ENCODE measurements at regions not wholly inside any gene's neighbourhood (a gene's known extent, or its start where the extent isn't known, plus 50 kb on each side); places are given as distances from the start of the nearest gene placed in this dataset.
A peak's percentile ranks its signal among the peaks of the same experiment; 100 is the strongest.

DNA sequence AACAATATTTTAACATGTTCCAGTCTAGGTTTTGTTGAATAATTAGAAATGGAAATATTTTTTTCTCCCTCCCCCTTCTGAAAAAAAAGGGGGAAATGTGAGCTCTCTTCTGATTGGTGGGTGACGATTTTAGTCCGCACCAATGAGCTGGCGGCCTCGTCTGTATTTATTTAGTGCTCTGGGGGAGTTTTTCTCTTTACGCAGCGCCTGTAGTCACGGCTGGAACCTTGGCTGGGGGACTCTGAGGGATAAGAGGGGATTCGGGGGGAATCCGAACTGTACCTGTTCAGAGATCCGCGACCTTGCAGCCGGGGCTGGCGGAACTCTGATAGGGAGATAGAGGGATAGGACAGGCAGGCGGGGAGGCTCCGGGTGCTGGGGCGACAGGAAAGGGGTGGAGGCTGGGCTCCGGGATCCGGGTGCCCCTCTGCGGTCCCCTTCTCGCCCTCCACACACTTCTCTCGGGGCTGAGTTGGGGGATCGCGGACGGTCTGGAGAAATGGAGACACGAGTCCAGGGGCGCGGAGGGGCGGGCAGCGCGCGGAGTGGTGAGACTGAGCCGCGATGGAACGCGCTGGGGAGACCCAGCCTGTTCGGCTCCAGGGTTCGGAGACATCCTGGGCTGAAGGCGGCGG, 99.7 kb upstream of the HSD17B12 start:
- TF ChIP-seq FOXP2 (optimal IDR thresholded peaks at IDR 0.05; ENCODE audit: borderline replicate concordance, extremely low read depth, extremely low read length, insufficient read depth) = no peak
- no peak for TF ChIP-seq REST (IDR thresholded peaks at IDR 0.05; ENCODE audit: insufficient read depth in 1 of 2, low read depth in 2 of 2, low read length in 2 of 2)
- TF ChIP-seq TAF1 (IDR thresholded peaks at IDR 0.05; ENCODE audit: borderline replicate concordance, insufficient read depth, low read length) = no peak
- no peak for TF ChIP-seq SIN3A (IDR thresholded peaks at IDR 0.05; ENCODE audit: borderline replicate concordance, insufficient read depth, low read length)
- peak; percentile 58; the same call in 1 of the 2 replicates for TF ChIP-seq POLR2AphosphoS5 (IDR thresholded peaks at IDR 0.05; ENCODE audit: low read depth, low read length)

DNA sequence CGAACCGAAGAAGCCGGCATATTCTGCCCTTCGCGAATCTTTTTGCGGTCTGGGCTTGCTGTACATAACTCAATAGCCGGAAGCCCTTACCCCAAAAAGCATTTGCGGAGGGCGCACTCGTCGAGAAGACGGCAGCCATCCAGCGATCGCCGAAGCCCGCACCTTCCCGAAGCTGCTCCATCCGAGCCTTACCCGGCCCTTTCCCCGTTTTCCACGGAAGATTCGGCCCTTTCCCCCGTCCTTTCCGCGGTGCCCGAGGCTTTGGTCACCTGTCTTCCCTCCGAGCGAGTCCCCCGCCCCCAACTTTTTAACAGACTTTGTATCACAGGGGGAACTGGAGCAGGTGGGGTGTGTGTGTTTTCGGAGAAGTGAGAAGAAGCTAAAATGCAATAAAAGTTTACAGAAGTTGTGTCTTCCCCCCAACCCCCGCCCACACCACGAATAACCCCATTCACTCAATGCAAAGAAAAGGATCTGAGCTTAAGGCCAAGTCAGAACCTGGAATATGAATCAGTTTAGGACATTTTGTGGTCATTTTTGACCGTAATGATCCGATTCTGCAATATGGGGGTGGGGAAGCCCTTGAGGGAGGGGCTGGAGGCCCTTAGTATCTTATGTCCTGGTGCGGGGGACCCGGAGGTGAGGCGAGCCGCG, 99.0 kb upstream of the HSD17B12 start:
- TF ChIP-seq FOXP2 (optimal IDR thresholded peaks at IDR 0.05; ENCODE audit: borderline replicate concordance, extremely low read depth, extremely low read length, insufficient read depth) (no peak), TAF1 (IDR thresholded peaks at IDR 0.05; ENCODE audit: borderline replicate concordance, insufficient read depth, low read length) (no peak), POLR2AphosphoS5 (IDR thresholded peaks at IDR 0.05; ENCODE audit: low read depth, low read length) (no peak), REST (IDR thresholded peaks at IDR 0.05; ENCODE audit: insufficient read depth in 1 of 2, low read depth in 2 of 2, low read length in 2 of 2) (no peak), SIN3A (IDR thresholded peaks at IDR 0.05; ENCODE audit: borderline replicate concordance, insufficient read depth, low read length) (no peak)

DNA sequence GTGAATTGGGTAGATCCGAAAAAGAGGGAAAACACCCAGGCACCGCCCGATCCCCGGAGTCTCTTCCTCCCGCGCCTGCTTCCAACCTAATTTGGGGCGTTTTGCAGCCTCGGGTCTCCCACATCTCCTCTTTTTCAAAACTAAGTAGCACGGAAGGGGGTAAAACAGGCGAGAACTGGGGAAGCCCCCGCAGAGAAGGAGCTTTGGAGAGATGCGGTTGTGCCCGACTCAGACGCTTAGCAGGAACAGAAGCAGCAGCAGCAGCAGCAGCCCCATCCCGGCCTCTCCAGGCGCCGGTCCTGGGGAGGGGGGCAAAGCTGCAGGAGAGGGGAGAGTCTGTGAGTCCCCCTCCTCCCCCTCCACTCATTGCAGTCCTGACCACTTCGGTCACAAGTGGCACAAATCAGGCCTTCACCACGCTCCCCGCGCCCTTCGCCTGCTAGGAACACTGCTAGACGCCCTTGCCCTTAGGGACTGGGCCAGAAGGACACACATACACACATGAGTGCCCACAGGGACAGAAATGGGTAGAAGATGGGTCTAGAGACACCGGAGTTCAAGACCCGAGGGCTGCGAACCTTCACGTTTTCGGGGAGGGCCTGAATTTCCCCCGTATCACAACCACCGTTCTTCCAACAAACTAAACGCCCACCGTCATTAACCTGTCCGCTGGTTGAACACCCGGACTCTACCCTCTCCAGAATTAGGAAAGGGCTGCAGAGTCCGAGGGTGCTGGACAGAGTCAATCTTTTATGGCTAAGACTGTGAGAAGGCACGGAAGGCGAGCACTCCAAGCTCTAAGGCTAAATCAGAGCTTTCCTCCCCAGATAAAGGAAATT, 98.3 kb upstream of the HSD17B12 start:
- TF ChIP-seq SIN3A (IDR thresholded peaks at IDR 0.05; ENCODE audit: borderline replicate concordance, insufficient read depth, low read length) (no peak), POLR2AphosphoS5 (IDR thresholded peaks at IDR 0.05; ENCODE audit: low read depth, low read length) (no peak), TAF1 (IDR thresholded peaks at IDR 0.05; ENCODE audit: borderline replicate concordance, insufficient read depth, low read length) (no peak), REST (IDR thresholded peaks at IDR 0.05; ENCODE audit: insufficient read depth in 1 of 2, low read depth in 2 of 2, low read length in 2 of 2) (peak in 1 of 2 experiments; percentile 44; a peak in 1 of 4 replicates), FOXP2 (optimal IDR thresholded peaks at IDR 0.05; ENCODE audit: borderline replicate concordance, extremely low read depth, extremely low read length, insufficient read depth) (no peak)

- TF ChIP-seq REST (IDR thresholded peaks at IDR 0.05; ENCODE audit: insufficient read depth in 1 of 2, low read depth in 2 of 2, low read length in 2 of 2) = no peak
- no peak for TF ChIP-seq FOXP2 (optimal IDR thresholded peaks at IDR 0.05; ENCODE audit: borderline replicate concordance, extremely low read depth, extremely low read length, insufficient read depth)
- no peak for TF ChIP-seq TAF1 (IDR thresholded peaks at IDR 0.05; ENCODE audit: borderline replicate concordance, insufficient read depth, low read length)
- no peak for TF ChIP-seq POLR2AphosphoS5 (IDR thresholded peaks at IDR 0.05; ENCODE audit: low read depth, low read length)
- TF ChIP-seq SIN3A (IDR thresholded peaks at IDR 0.05; ENCODE audit: borderline replicate concordance, insufficient read depth, low read length) = no peak
These were observed 97.6 kb upstream of the HSD17B12 start for GRCh38 chr11:43582863-43583462.
